Heart right ventricle (tissue), 16 donors: ENCODE measurements at regions not wholly inside any gene's neighbourhood (a gene's known extent, or its start where the extent isn't known, plus 50 kb on each side); places are given as distances from the start of the nearest gene placed in this dataset.

Experiments used
- ATAC-seq, 8 donors: fragments of 200-7000 bp; cut with Tn5 transposase; one replicate each; pipeline ENCODE4 v1.9.1; 2020; ENCODE audit warnings: mild to moderate bottlenecking in 8 of 8, moderate library complexity in 8 of 8, moderate number of reproducible peaks in 1 of 8
- DNase-seq, 2 donors: peaks; one replicate each; pipeline ENCODE4 v3.0.0-alpha.2; 2020
- H3K27ac ChIP-seq, 10 donors: fragments of 200-600 bp; sonication (generic) in 2 of 10; one replicate each; pipeline versions ENCODE4 v1.5.0 to v1.8.0; 2020 to 2022; ENCODE audit warnings: mild to moderate bottlenecking in 3 of 10
- H3K27me3 ChIP-seq, 7 donors: fragments of 200-600 bp; one replicate each; pipeline ENCODE4 v1.8.0; 2021 to 2022; ENCODE audit warnings: mild to moderate bottlenecking in 2 of 7
- H3K36me3 ChIP-seq, 9 donors: fragments of 200-600 bp; sonication (generic) in 1 of 9; one replicate each; pipeline versions ENCODE4 v1.5.0 to v1.8.0; 2020 to 2022; ENCODE audit warnings: mild to moderate bottlenecking in 2 of 9
- H3K4me1 ChIP-seq, 9 donors: fragments of 200-600 bp; sonication (generic) in 1 of 9; one replicate each; pipeline versions ENCODE4 v1.5.0 to v1.8.0; 2020 to 2022; ENCODE audit warnings: mild to moderate bottlenecking in 4 of 9
- H3K4me3 ChIP-seq, 10 donors: fragments of 200-600 bp; sonication (generic) in 2 of 10; one replicate each; pipeline versions ENCODE4 v1.5.0 to v1.8.0; 2020 to 2022; ENCODE audit warnings: mild to moderate bottlenecking in 7 of 10, moderate library complexity in 2 of 10
- H3K9me3 ChIP-seq, 11 donors: fragments of 200-600 bp in 10 of 11; sonication (generic) in 2 of 11; one replicate each; pipeline versions ENCODE4 v1.5.0 to v1.8.0; 2013 to 2022; ENCODE audit warnings: mild to moderate bottlenecking in 2 of 11, control low read depth in 1 of 11, moderate library complexity in 1 of 11
- CTCF ChIP-seq, 9 donors: fragments of 200-600 bp; sonication (generic) in 2 of 9; IDR thresholded peaks; one replicate each; pipeline versions ENCODE4 v1.5.0 to v1.8.0; 2021 to 2022; ENCODE audit warnings: antibody characterized with exemption in 9 of 9, mild to moderate bottlenecking in 5 of 9, moderate library complexity in 1 of 9
- WGBS, 2 donors: extraction: QIAGEN DNeasy Blood & Tissue Kit; methylation state at CpG; one replicate each; pipeline ENCODE4 v1.1.7; 2013; ENCODE audit warnings: inconsistent platforms in 1 of 2; 5-methylcytosine and 5-hydroxymethylcytosine counted together
- intact Hi-C, 10 donors: fragments of 100-400 bp; cut with DNase I; formaldehyde crosslinking; loops; one replicate each; pipeline versions ENCODE4 v1.11.1 to v1.14.2; 2022
- donor health status: Arrhythmogenic right ventricular cardiomyopathy.
- donor health status: ischemic (EF 13 %, LVEDD 7.1; RV severe dilation, severe dysfunction).
- donor health status: healthy with polysubstance abuse.
- donor health status: DM: no; HTN: yes; CAD: no.
- donor health status: DM: no; HTN: no; CAD: no.
- donor health status: ischemic (EF 25% LVEDD 6.9; RV normal size, moderate dysfunction).
- donor health status: ischemic (EF 25% LVEDD 5.7; RV mildly dilated, moderate dysfunction).
- donor health status: healthy.
- donor health status: DM: yes; HTN: yes; CAD: no.
- donor health status: Ischemic cardiomyopathy.
- donor health status: ischemic (EF 35%, LVEDD 5.7; RV mildly dilated, moderate dysfunction).
- donor health status: nonischemic (EF 11% LVEDD 7.7; RV severe dilation, severe dysfunction).
- donor health status: DM: yes; HTN: yes; CAD: no.
- donor health status: PGD.
- donor health status: ischemic (EF 29% LVEDD 5.4; RV normal size, mild dysfunction).
- donor health status: nonischemic (EF 23%, LVEDD 6.1; RV moderate dilation, normal function).

DNA sequence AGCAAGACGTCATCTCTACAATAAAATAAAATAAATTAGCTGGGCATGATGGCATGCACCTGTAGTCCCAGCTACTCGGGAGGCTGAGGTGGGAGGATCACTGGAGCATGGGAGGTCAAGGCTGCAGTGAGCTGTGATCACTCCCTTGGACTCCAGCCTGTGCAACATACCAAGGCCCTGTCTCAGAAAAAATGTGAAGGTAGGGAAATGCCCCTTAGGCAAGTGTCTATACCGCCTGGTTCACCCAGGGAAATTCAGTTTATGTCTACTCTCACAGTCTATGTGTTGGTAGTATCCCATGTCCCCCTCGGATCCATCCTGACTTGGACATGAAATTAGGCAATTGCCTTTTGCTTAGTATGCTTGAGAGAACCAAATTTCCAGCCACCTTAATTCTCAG lies 88.4 kb upstream of the TMEM132C start:
- ATAC-seq (no peak), DNase-seq (no peak)
- peaks cover 0 to 3% (median 0%) of the 10 kb centered on the region in 11 donors for H3K9me3 ChIP-seq
- H3K4me1 ChIP-seq: no peaks in the 10 kb centered on the region
- no peak overlapping the region for H3K4me3 ChIP-seq
- intact Hi-C loops: no loop called here
- TF ChIP-seq CTCF (IDR thresholded peaks at IDR 0.05): no peak
- H3K27me3 ChIP-seq: no peaks in the 10 kb centered on the region
- WGBS, 2 donors: 67 to 72% methylated on average over 4 of the region's 4 CpGs
- H3K36me3 ChIP-seq: no peaks in the 10 kb centered on the region
- no peak overlapping the region for H3K27ac ChIP-seq

GRCh38 chr12:128178966-128179365 lies 88.0 kb upstream of the TMEM132C start:
- no peak for TF ChIP-seq CTCF (IDR thresholded peaks at IDR 0.05)
- Histone ChIP-seq H3K27me3 (no peaks in the 10 kb centered on the region), H3K4me3 (no peak overlapping the region), H3K36me3 (no peaks in the 10 kb centered on the region), H3K9me3 (peaks cover 0 to 2% (median 0%) of the 10 kb centered on the region in 11 donors), H3K27ac (no peak overlapping the region), H3K4me1 (no peaks in the 10 kb centered on the region)
- no peak for ATAC-seq
- 63 to 75% methylated on average over 3 of the region's 3 CpGs for WGBS, 2 donors
- no peak for DNase-seq
- intact Hi-C loops: no loop called here

DNA sequence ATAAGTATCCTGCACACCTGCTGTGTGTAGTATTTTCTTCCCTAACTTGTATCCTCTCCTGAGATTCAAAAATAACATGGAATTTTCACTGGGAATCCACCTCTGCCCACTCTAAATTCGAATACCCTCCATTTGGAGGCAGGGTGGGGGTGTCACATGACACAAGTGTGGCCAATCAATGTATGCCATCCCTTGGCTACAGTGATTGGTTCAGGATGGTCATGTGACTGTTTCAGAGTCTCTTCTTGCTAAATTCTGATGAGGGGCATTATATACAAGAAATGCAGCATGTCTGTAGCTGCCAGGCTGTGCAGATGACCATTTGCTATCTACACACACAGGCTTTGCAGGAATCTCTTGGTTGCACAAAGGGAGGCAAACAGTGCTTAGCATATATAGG lies 86.8 kb upstream of the TMEM132C start:
- intact Hi-C loops: no loop called here
- DNase-seq (no peak), ATAC-seq (no peak)
- H3K4me3 ChIP-seq: no peak overlapping the region
- no peaks in the 10 kb centered on the region for H3K36me3 ChIP-seq
- no peaks in the 10 kb centered on the region for H3K27me3 ChIP-seq
- TF ChIP-seq CTCF (IDR thresholded peaks at IDR 0.05): no peak
- H3K27ac ChIP-seq: no peak overlapping the region
- H3K4me1 ChIP-seq: no peaks in the 10 kb centered on the region
- WGBS, 2 donors: 37 to 47% methylated on average over 1 of the region's 1 CpG
- H3K9me3 ChIP-seq: no peaks in the 10 kb centered on the region

GRCh38 chr12:128190052-128190451 lies 76.9 kb upstream of the TMEM132C start:
- TF ChIP-seq CTCF (IDR thresholded peaks at IDR 0.05): no peak
- intact Hi-C loops: no loop called here
- Histone ChIP-seq H3K36me3 (no peaks in the 10 kb centered on the region), H3K4me1 (no peaks in the 10 kb centered on the region), H3K4me3 (no peak overlapping the region), H3K27ac (no peak overlapping the region), H3K27me3 (peaks cover 0 to 5% (median 2%) of the 10 kb centered on the region in 7 donors), H3K9me3 (peaks cover 0 to 14% (median 0%) of the 10 kb centered on the region in 11 donors)
- no peak for ATAC-seq
- WGBS, 2 donors: 85 to 89% methylated on average over 10 of the region's 10 CpGs
- DNase-seq: no peak
